ENCODE measurements at regions not wholly inside any gene's neighbourhood (a gene's known extent, or its start where the extent isn't known, plus 50 kb on each side); places are given as distances from the start of the nearest gene placed in this dataset.

- 83 to 87% methylated on average over 10 of the region's 10 CpGs for WGBS, 2 donors
- intact Hi-C loops (cut with DNase I), result no loop called here
- H3K27ac ChIP-seq, result no peak overlapping the region
- no peaks in the 10 kb centered on the region for H3K9me3 ChIP-seq
- H3K4me3 ChIP-seq, result no peak overlapping the region
- peaks cover 0 to 71% (median 32%) of the 10 kb centered on the region in 9 donors for H3K36me3 ChIP-seq
- peaks cover 0 to 13% (median 7%) of the 10 kb centered on the region in 9 donors for H3K4me1 ChIP-seq
- DNase-seq, result no peak
- peaks cover 0 to 17% (median 0%) of the 10 kb centered on the region in 7 donors for H3K27me3 ChIP-seq
- no peak for TF ChIP-seq CTCF (IDR thresholded peaks at IDR 0.05)
- ATAC-seq, result no peak
Measured at GRCh38 chr17:64788286-64789060, 126.4 kb upstream of the SMURF2 start.

GRCh38 chr17:64787921-64788271 is 125.8 kb upstream of the SMURF2 start:
- Histone ChIP-seq H3K4me3 (no peak overlapping the region), H3K27ac (no peak overlapping the region), H3K36me3 (peaks cover 0 to 76% (median 32%) of the 10 kb centered on the region in 9 donors), H3K4me1 (peaks cover 0 to 13% (median 7%) of the 10 kb centered on the region in 9 donors), H3K9me3 (no peaks in the 10 kb centered on the region), H3K27me3 (peaks cover 0 to 23% (median 2%) of the 10 kb centered on the region in 7 donors)
- no peak for TF ChIP-seq CTCF (IDR thresholded peaks at IDR 0.05)
- whole genome bisulfite sequencing, 2 donors, result 86 to 90% methylated on average over 8 of the region's 8 CpGs
- DNase-seq (no peak), ATAC-seq (no peak)
- intact Hi-C loops (cut with DNase I), result no loop called here

- WGBS, 2 donors, result 91% methylated on average over 11 of the region's 11 CpGs
- Histone ChIP-seq H3K36me3 (peaks cover 0 to 76% (median 32%) of the 10 kb centered on the region in 9 donors), H3K9me3 (no peaks in the 10 kb centered on the region), H3K4me1 (peaks cover 0 to 12% (median 6%) of the 10 kb centered on the region in 9 donors), H3K27me3 (peaks cover 0 to 28% (median 7%) of the 10 kb centered on the region in 7 donors), H3K27ac (no peak overlapping the region), H3K4me3 (no peak overlapping the region)
- TF ChIP-seq CTCF (IDR thresholded peaks at IDR 0.05), result no peak
- no peak for DNase-seq
- intact Hi-C loops (cut with DNase I), result no loop called here
- no peak for ATAC-seq
Measured at GRCh38 chr17:64787255-64787920, 125.3 kb upstream of the SMURF2 start.

GRCh38 chr17:64786337-64786736 is 124.2 kb upstream of the SMURF2 start:
- DNase-seq (no peak), ATAC-seq (no peak)
- Histone ChIP-seq H3K27me3 (peaks cover 0 to 35% (median 12%) of the 10 kb centered on the region in 7 donors), H3K36me3 (peaks cover 0 to 68% (median 32%) of the 10 kb centered on the region in 9 donors), H3K9me3 (no peaks in the 10 kb centered on the region), H3K4me1 (peaks cover 3 to 14% (median 8%) of the 10 kb centered on the region in 9 donors), H3K4me3 (no peak overlapping the region), H3K27ac (no peak overlapping the region)
- WGBS, 2 donors, result 96 to 97% methylated on average over 12 of the region's 12 CpGs
- intact Hi-C loops (cut with DNase I), result no loop called here
- no peak for TF ChIP-seq CTCF (IDR thresholded peaks at IDR 0.05)
